ENCODE measurements at regions not wholly inside any gene's neighbourhood (a gene's known extent, or its start where the extent isn't known, plus 50 kb on each side); places are given as distances from the start of the nearest gene placed in this dataset.

DNA sequence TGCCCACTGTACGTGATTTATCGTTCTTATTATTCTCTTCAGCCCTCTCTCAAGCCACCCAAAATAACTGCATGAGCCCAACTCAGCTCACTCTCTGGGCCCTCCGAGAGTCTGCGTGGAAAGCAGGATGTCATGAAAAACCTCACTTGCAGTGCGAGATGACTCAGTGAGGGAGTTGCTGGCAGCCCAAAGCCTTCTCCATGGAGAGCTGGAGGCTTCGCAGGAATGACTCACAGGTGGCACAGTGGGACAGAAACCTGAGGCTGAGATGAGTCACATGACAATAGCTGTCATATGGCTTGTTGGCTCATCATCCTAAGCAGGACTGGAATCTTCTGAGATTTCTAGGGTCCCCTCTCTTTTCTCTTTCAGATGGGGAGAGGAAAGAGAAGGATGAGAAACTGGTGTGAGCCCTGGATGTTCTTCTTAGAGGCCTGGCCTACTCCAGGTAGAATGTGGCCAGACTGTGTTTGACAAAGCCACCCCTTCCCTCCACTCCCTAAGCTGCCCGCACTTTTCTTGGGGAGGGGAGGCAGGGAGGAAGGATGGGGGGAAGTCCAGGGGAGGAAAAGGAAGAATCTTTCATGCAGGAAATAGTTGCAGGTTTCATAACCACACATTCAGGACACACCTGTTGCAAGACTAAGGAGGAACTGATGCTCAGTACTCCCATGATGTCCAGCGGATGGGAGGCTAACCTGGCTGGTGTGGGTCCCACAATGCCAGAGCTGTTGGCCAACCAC, 160.6 kb upstream of the RPL38 start:
- H3K4me1 Mint-ChIP-seq = peaks cover 10% of the 10 kb centered on the region
- DNase-seq (ENCODE audit: low spot score in 2 of 2) (peak; percentile 4 to 55), ATAC-seq (peak; percentile 91)
- no peak overlapping the region for H3K4me3 Mint-ChIP-seq
- no peak overlapping the region for H3K27ac Mint-ChIP-seq
- no peaks in the 10 kb centered on the region for H3K36me3 Mint-ChIP-seq
- no peaks in the 10 kb centered on the region for H3K9me3 Mint-ChIP-seq

- H3K27ac Mint-ChIP-seq = no peak overlapping the region
- H3K9me3 Mint-ChIP-seq = no peaks in the 10 kb centered on the region
- H3K36me3 Mint-ChIP-seq = no peaks in the 10 kb centered on the region
- H3K4me1 Mint-ChIP-seq = peaks cover 10% of the 10 kb centered on the region
- H3K4me3 Mint-ChIP-seq = no peak overlapping the region
- DNase-seq (ENCODE audit: low spot score in 2 of 2) = no peak
- no peak for ATAC-seq
These were observed 159.5 kb upstream of the RPL38 start for GRCh38 chr17:74043976-74044375.

DNA sequence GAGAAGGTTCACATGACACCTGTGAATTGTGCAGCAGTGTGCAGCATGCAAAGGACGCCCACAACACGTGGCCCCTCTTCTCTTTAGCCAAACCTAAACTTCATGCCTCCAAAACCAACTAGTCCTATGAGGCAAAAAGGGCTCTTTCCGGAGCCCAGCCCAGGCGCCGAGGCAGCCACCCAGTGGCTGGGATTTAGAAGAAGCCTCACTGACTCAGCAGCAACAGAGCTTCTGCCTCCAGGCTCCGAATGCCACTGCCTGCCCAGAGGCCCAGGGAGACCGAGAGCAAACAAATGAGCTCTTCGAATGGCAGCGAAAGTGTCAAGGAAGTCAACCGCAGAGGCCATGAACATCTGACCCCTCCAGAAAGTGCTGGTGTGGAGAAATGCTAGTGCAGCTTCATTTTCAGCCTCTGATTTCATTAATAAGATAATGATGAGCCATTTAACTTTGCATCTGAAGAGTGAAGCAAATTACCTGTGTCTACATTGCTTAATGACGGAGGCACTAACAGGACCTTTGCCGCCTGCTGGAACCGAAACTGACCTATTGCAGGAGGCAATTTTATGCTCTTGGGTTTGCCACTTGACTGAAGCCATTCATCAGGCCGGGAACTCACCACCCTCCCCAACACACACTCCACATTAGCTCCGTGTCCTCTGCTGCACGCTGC, 157.7 kb upstream of the RPL38 start:
- H3K4me3 Mint-ChIP-seq = no peak overlapping the region

GRCh38 chr17:74049167-74049966, 154.1 kb upstream of the RPL38 start:
- Mint-ChIP-seq H3K9me3 (no peaks in the 10 kb centered on the region), H3K4me1 (no peaks in the 10 kb centered on the region), H3K4me3 (no peak overlapping the region), H3K27ac (no peak overlapping the region), H3K36me3 (no peaks in the 10 kb centered on the region)
- DNase-seq (ENCODE audit: low spot score in 2 of 2) (no peak), ATAC-seq (no peak)

More for the DNA sequence above, 157.7 kb upstream of the RPL38 start:
- Mint-ChIP-seq H3K9me3 (no peaks in the 10 kb centered on the region), H3K4me1 (peaks cover 10% of the 10 kb centered on the region), H3K36me3 (no peaks in the 10 kb centered on the region), H3K27ac (no peak overlapping the region)
- DNase-seq (ENCODE audit: low spot score in 2 of 2) (no peak), ATAC-seq (no peak)

- Mint-ChIP-seq H3K36me3 (no peaks in the 10 kb centered on the region), H3K9me3 (no peaks in the 10 kb centered on the region), H3K4me3 (no peak overlapping the region), H3K4me1 (no peaks in the 10 kb centered on the region), H3K27ac (no peak overlapping the region)
- no peak for ATAC-seq
- no peak for DNase-seq (ENCODE audit: low spot score in 2 of 2)
These were observed 153.5 kb upstream of the RPL38 start for GRCh38 chr17:74049967-74050458.

DNA sequence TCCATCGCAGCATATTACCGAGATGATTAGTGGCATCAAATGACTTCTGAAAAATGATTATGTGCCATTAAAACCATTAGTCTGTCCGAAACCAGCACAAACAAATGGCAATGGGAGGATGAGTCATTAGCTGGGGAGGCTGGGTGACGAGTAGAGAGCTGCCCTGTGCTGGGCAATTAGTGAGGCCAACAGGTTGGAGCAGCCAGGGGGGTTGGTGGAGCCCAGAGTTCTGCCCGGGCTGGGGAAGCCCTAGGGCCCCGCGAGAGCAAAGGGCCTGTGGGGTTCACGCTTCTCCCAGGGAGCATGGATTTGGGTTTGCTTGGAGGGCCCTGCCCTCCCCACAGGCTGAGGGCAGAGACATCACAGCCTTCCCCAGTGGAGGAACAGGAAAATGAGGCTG, 152.1 kb upstream of the RPL38 start:
- Mint-ChIP-seq H3K9me3 (no peaks in the 10 kb centered on the region), H3K27ac (no peak overlapping the region), H3K4me1 (no peaks in the 10 kb centered on the region), H3K4me3 (no peak overlapping the region), H3K36me3 (no peaks in the 10 kb centered on the region)
- DNase-seq (ENCODE audit: low spot score in 2 of 2) = no peak
- no peak for ATAC-seq

DNA sequence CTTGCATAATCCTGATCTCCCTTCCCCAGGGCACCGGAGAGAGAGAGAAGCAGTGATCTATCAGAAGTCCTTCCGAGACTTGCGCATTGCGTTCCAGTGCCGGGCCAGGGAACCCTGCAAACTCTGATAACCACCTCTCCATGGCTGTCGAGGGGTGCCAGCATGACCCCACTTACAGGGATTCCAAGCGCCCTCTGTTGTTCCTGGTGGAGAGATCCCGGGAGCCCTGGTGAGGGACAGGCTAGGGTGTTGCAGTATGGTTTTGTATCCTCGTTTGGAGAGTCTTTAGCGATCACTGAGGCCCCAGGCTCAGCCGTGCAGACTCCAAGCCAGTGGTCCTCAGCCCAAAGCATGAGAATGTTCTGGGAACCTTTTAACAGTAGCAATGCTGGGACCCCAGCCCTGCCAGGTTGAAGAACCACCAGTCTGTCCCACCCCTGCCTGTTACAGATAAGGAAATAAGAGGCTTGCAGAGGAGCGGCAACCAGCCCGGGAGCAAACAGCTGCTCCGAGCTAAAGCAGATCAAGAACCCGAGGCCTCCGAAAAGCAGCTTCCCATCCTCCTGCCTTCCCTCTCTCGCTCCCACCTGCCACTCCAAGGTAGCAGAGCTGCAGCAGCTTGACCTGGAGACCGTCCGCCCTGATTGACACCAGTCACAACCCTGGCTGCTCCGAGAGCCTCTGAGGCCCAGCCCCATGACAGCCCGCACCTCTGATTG, 150.3 kb upstream of the RPL38 start:
- no peak for DNase-seq (ENCODE audit: low spot score in 2 of 2)
- Mint-ChIP-seq H3K4me1 (no peaks in the 10 kb centered on the region), H3K9me3 (no peaks in the 10 kb centered on the region), H3K4me3 (no peak overlapping the region), H3K36me3 (no peaks in the 10 kb centered on the region), H3K27ac (no peak overlapping the region)
- no peak for ATAC-seq

DNA sequence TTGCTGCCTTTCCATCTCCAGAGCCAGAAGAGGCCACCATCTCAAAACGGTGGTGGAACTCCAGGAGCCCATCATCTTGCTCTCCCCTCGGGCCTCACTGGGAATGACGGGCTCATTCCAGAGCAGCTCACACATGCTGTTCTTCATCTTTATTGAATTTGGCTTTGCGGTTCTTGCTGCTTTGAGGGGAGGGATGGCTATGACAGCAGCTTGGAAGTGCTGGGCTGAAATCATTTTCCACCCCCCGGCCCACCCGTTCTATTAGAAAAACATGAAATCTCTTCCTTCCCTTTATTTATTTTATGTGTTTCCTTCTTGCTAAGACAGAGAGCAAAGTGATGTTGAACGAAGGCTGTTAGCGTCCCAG, 149.8 kb upstream of the RPL38 start:
- DNase-seq (ENCODE audit: low spot score in 2 of 2) (no peak), ATAC-seq (no peak)
- no peaks in the 10 kb centered on the region for H3K9me3 Mint-ChIP-seq
- no peak overlapping the region for H3K27ac Mint-ChIP-seq
- H3K4me1 Mint-ChIP-seq = no peaks in the 10 kb centered on the region
- H3K36me3 Mint-ChIP-seq = no peaks in the 10 kb centered on the region
- H3K4me3 Mint-ChIP-seq = no peak overlapping the region

DNA sequence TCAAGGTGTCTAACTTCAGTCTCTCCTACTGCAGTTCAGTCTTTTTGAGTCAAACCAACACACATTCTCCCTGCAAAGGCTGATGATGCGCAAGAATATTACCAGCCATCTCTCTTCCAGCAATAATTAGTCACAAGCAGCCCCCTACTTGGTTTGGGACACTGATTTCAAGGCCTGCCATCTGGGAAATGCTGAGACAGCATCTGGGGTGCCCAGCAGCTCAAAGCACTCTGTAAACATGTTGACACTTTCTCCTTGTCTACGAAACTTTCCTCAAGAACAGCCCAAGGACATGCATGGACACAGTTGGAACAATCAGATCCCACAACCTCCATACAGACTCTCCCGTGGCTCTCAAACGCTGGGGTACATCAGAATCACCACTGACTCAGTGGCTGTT, 149.2 kb upstream of the RPL38 start:
- H3K4me1 Mint-ChIP-seq = no peaks in the 10 kb centered on the region
- no peaks in the 10 kb centered on the region for H3K9me3 Mint-ChIP-seq
- DNase-seq (ENCODE audit: low spot score in 2 of 2) = no peak
- no peak for ATAC-seq
- H3K4me3 Mint-ChIP-seq = no peak overlapping the region
- no peak overlapping the region for H3K27ac Mint-ChIP-seq
- H3K36me3 Mint-ChIP-seq = no peaks in the 10 kb centered on the region

DNA sequence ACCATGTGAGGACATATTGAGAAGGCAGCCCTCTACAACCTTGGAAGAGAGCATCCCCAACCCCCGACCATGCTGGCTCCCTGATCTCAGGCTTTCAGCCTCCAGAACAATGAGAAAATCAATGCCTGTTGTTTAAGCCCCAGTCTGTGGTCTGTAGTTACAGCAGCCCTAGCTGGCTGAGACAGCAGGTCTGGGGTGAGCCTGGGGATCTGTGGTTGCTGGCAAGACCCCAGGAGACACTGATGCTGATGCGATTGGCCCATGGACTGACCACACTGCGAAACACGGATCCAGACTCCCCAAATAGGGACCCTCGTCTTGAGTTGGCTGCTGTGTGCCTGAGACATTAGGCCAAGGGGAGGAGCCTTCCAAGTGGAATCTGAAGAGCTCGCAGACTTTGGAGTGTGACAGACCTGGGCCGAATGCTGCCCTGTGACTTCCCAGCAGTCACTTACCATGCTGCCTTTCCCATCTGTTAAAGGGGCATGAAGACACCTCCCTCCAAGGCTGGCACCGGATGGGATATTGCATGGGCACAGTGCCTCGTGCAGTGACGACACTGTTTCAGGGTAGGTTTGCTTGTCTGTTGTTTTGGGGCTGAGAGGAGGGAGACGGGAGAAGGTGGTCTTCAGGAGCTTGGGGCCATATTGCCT, 147.8 kb upstream of the RPL38 start:
- Mint-ChIP-seq H3K4me3 (no peak overlapping the region), H3K27ac (no peak overlapping the region), H3K4me1 (no peaks in the 10 kb centered on the region), H3K9me3 (no peaks in the 10 kb centered on the region), H3K36me3 (no peaks in the 10 kb centered on the region)
- DNase-seq (ENCODE audit: low spot score in 2 of 2) (no peak), ATAC-seq (no peak)

GRCh38 chr17:74059479-74060240, 143.8 kb upstream of the RPL38 start:
- DNase-seq (ENCODE audit: low spot score in 2 of 2) = no peak
- H3K4me1 Mint-ChIP-seq = no peaks in the 10 kb centered on the region
- H3K4me3 Mint-ChIP-seq = no peak overlapping the region
- no peaks in the 10 kb centered on the region for H3K9me3 Mint-ChIP-seq
- H3K36me3 Mint-ChIP-seq = no peaks in the 10 kb centered on the region
- ATAC-seq = no peak
- H3K27ac Mint-ChIP-seq = no peak overlapping the region

GRCh38 chr17:74061758-74062157, 141.7 kb upstream of the RPL38 start:
- no peaks in the 10 kb centered on the region for H3K36me3 Mint-ChIP-seq
- H3K4me3 Mint-ChIP-seq = no peak overlapping the region
- no peaks in the 10 kb centered on the region for H3K4me1 Mint-ChIP-seq

DNA sequence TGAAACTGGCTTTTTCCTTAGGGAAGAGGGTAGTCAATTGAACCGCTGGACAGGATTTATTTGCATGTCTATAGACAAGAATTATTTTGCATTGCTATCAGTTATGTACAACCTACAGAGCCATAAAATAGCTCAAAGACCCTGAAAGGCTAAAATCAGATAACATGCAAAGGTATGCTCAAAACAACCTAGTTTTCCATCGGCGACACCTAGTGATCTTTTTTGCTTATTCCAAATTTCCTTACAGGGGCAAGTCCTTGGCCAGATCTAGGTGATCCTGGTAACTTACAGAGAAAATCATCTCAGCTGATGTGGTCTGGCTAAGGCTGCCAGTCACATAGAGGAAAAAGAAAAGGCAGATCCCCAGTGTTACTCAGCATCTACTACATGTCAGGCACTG, 141.2 kb upstream of the RPL38 start:
- Mint-ChIP-seq H3K36me3 (no peaks in the 10 kb centered on the region), H3K9me3 (no peaks in the 10 kb centered on the region), H3K4me3 (no peak overlapping the region), H3K27ac (no peak overlapping the region), H3K4me1 (no peaks in the 10 kb centered on the region)
- no peak for DNase-seq (ENCODE audit: low spot score in 2 of 2)
- no peak for ATAC-seq

More at GRCh38 chr17:74061758-74062157, 141.7 kb upstream of the RPL38 start:
- DNase-seq (ENCODE audit: low spot score in 2 of 2) (no peak), ATAC-seq (no peak)
- Mint-ChIP-seq H3K9me3 (no peaks in the 10 kb centered on the region), H3K27ac (no peak overlapping the region)

- DNase-seq (ENCODE audit: low spot score in 2 of 2) (no peak), ATAC-seq (no peak)
- no peaks in the 10 kb centered on the region for H3K36me3 Mint-ChIP-seq
- H3K9me3 Mint-ChIP-seq = no peaks in the 10 kb centered on the region
- H3K4me3 Mint-ChIP-seq = no peak overlapping the region
- no peak overlapping the region for H3K27ac Mint-ChIP-seq
- no peaks in the 10 kb centered on the region for H3K4me1 Mint-ChIP-seq
These were observed 140.0 kb upstream of the RPL38 start for GRCh38 chr17:74063439-74063838.
